ENCODE measurements at regions not wholly inside any gene's neighbourhood (a gene's known extent, or its start where the extent isn't known, plus 50 kb on each side); places are given as distances from the start of the nearest gene placed in this dataset.

DNA sequence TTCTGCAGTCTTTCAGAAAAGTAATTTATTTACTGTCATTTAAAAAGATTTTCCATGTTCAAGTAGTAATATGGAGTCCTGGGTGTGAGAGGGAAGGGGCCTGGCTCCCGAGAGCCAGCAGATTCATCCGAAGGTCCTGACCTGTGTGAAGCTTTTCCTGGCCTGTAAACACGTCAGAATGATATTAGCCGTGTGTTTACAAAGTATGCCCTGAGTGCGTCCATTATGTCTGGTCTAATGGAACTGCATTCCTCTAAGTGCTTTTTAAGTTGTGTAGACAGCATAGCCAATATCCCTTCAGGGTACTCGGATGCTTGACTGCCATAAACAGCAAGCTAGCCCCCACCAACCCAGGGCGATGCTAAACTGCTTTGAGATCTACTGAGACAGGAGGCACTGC lies 495.2 kb downstream of the AGTPBP1 start:
- no peak for DNase-seq (ENCODE audit: low spot score)
- TF ChIP-seq, protein P1, sequence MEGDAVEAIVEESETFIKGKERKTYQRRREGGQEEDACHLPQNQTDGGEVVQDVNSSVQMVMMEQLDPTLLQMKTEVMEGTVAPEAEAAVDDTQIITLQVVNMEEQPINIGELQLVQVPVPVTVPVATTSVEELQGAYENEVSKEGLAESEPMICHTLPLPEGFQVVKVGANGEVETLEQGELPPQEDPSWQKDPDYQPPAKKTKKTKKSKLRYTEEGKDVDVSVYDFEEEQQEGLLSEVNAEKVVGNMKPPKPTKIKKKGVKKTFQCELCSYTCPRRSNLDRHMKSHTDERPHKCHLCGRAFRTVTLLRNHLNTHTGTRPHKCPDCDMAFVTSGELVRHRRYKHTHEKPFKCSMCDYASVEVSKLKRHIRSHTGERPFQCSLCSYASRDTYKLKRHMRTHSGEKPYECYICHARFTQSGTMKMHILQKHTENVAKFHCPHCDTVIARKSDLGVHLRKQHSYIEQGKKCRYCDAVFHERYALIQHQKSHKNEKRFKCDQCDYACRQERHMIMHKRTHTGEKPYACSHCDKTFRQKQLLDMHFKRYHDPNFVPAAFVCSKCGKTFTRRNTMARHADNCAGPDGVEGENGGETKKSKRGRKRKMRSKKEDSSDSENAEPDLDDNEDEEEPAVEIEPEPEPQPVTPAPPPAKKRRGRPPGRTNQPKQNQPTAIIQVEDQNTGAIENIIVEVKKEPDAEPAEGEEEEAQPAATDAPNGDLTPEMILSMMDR (IDR thresholded peaks at IDR 0.05; ENCODE audit: extremely low read depth, missing control alignments) = no peak

DNA sequence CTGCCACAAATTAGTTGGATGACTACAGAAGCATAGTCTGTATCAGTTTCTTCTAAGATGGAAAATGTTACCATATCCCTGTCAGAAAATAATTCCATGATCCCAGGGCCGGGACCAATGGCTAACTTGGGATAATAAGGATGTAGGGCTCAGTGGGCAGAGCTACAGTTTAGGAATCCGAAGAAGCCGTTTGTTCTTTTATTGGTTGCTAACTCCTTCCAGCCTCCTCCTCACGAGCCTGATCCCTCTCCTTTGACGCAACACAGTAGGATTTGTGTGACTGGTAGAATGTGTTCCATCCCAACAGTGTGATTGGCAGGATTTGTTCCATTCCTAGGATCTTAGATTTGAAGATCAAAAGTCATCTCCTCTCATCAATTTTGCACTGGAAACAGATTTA lies 496.9 kb downstream of the AGTPBP1 start:
- DNase-seq (ENCODE audit: low spot score) = no peak
- TF ChIP-seq, protein P1 (IDR thresholded peaks at IDR 0.05; ENCODE audit: extremely low read depth, missing control alignments) = no peak

DNA sequence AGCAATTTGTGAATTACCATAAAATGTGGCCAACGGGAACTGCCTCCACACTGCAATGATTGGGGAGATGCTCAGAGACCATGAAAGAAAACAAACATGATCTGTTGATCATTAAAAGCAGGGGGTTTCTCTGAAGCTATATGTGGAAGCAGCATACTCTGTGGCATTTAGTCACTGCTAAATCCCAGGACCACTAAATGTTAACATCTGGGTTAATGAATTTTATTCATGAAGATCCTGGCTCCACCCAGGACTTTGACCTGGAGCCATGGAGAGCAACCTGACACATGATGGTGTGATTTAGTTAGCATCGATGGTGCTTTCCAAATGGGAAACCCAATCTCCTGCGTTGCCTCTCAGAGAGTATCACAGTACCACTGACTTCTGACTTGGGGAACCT lies 497.8 kb downstream of the AGTPBP1 start:
- TF ChIP-seq, protein P1 (IDR thresholded peaks at IDR 0.05; ENCODE audit: extremely low read depth, missing control alignments) = no peak
- no peak for DNase-seq (ENCODE audit: low spot score)

DNA sequence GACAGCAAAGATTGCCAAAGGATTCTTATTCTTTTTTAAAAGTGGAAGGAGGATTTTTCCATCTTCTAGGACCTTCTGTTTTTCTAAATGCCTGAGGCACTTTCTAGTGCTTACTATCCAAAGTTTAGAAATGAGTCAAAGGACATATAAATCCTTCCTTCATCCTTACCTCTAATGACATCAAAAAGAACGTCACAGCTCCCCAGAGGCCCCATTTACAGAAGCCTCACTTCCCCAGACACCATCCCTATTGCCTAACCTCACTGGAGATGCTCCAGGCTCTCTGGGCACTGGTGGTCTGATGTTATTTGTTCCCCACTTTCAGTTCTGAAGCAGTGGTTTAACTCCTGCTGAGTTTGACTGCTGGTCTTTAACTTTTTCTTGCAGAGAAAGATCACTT lies 504.3 kb downstream of the AGTPBP1 start:
- TF ChIP-seq, protein P1 (IDR thresholded peaks at IDR 0.05; ENCODE audit: extremely low read depth, missing control alignments) = no peak
- DNase-seq (ENCODE audit: low spot score) = no peak

- TF ChIP-seq, protein P1 (IDR thresholded peaks at IDR 0.05; ENCODE audit: extremely low read depth, missing control alignments) = no peak
Observed at GRCh38 chr9:85230081-85230480, 511.7 kb downstream of the AGTPBP1 start.

GRCh38 chr9:85228111-85228855 lies 513.5 kb downstream of the AGTPBP1 start:
- no peak for DNase-seq (ENCODE audit: low spot score)
- TF ChIP-seq, protein P1 (IDR thresholded peaks at IDR 0.05; ENCODE audit: extremely low read depth, missing control alignments) = no peak

More at GRCh38 chr9:85230081-85230480, 511.7 kb downstream of the AGTPBP1 start:
- no peak for DNase-seq (ENCODE audit: low spot score)

DNA sequence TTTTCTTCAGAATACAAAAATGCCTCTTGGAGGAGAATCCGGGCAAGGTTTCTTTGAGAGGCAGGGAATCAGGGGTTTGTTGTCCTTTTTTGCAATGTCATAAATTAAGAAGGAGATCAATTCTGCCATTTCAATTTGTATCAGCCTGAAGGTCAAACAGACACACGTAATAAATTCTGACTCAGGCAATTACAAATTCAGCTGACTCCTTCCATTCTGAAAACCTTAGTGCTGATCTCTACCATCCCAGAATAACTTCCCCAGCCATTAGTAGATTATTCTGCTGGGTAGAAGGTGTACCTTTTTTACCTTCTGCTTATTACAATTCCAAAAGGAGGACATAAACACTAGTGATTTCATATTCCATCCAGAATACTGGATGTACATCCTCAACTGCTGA lies 516.6 kb downstream of the AGTPBP1 start:
- DNase-seq (ENCODE audit: low spot score) = no peak
- TF ChIP-seq, protein P1 (IDR thresholded peaks at IDR 0.05; ENCODE audit: extremely low read depth, missing control alignments) = no peak
